ENCODE measurements at regions not wholly inside any gene's neighbourhood (a gene's known extent, or its start where the extent isn't known, plus 50 kb on each side); places are given as distances from the start of the nearest gene placed in this dataset.
"Not testable (repeated sequence)": the region's sequence is repeated elsewhere in the genome, so short reads cannot be mapped to it uniquely, and the experiment has no call there.

DNA sequence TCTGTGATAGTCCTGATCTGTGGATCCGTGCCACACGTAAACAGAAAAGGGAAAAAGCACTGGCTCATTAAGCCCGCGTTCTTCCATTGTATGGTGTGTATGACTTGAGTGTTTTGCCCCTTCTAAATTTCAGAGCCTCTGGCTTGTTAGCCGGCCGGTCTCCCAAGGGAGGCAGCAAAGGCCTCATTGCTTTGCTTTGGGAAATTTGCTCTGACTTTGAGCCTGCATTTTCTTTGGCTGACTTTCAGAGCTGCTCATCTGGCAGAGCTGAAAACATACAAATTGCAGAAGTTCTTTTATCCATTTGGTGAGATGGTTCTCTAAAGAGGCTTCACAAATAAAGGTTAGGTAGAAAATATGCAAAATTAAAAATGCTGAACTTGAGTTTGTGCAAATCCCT is 123.0 kb downstream of the UTRN start:
- DNase-seq, result no peak
- H3K4me1 Mint-ChIP-seq, result peaks cover 40 to 57% (median 48%) of the 10 kb centered on the region in 3 donors

DNA sequence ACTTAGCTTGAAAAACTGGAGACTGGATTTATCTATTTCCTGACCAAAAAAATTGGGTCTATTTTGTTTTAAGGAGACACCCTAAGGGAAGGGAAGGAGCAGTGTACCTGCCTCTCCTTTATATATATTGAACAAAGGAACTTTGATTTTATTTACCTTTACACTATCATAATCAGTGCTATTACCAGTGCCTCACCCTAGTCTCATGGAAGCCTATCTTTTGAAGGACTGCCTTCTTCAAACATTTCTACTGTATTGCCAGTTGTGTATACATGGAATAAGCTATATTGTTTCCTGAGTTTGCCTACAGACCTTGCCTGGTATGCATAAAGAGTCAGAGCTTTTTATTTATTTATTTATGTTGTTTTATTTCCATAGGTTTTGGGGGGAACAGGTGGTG is 124.9 kb downstream of the UTRN start:
- Mint-ChIP-seq H3K27ac (no peak overlapping the region), H3K9me3 (no peaks in the 10 kb centered on the region), H3K36me3 (peaks cover 23 to 25% of the 10 kb centered on the region in 2 donors), H3K4me1 (peaks cover 38 to 59% (median 57%) of the 10 kb centered on the region in 3 donors), H3K27me3 (no peaks in the 10 kb centered on the region), H3K4me3 (no peak overlapping the region)
- no peak for ATAC-seq (ENCODE audit: low read depth in 2 of 2)
- no peak for DNase-seq

More for the DNA sequence above, 123.0 kb downstream of the UTRN start:
- peaks cover 23 to 33% of the 10 kb centered on the region in 2 donors for H3K36me3 Mint-ChIP-seq
- ATAC-seq (ENCODE audit: low read depth in 2 of 2), result no peak
- peak overlapping the region in 1 of 8 donors; percentile 30 for H3K4me3 Mint-ChIP-seq
- peak overlapping the region in 2 of 6 donors; percentile 40 to 63 for H3K27ac Mint-ChIP-seq
- no peaks in the 10 kb centered on the region for H3K27me3 Mint-ChIP-seq
- H3K9me3 Mint-ChIP-seq, result no peaks in the 10 kb centered on the region

DNA sequence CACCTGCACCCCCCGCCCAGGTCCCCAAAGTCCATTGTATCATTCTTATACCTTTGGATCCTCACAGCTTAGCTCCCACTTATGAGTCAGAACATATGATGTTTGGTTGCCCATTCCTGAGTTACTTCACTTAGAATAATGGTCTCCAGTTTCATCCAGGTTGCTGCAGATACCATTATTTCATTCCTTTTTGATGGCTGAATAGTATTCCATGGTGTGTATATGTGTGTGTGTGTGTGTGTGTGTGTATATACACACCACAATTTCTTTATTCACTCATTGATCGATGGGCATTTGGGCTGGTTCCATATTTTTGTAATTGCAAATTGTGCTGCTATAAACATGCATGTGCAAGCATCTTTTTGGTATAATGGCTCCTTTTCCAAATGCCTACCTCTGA is 125.4 kb downstream of the UTRN start:
- H3K4me3 Mint-ChIP-seq; DNase-seq; ATAC-seq (ENCODE audit: low read depth in 2 of 2); H3K27me3 Mint-ChIP-seq; H3K9me3 Mint-ChIP-seq: not testable (repeated sequence)
- Mint-ChIP-seq H3K4me1 (peaks cover 41 to 63% (median 60%) of the 10 kb centered on the region in 3 donors), H3K36me3 (peaks cover 23% of the 10 kb centered on the region in 2 donors), H3K27ac (peak overlapping the region in 2 of 6 donors; percentile 9 to 20)

DNA sequence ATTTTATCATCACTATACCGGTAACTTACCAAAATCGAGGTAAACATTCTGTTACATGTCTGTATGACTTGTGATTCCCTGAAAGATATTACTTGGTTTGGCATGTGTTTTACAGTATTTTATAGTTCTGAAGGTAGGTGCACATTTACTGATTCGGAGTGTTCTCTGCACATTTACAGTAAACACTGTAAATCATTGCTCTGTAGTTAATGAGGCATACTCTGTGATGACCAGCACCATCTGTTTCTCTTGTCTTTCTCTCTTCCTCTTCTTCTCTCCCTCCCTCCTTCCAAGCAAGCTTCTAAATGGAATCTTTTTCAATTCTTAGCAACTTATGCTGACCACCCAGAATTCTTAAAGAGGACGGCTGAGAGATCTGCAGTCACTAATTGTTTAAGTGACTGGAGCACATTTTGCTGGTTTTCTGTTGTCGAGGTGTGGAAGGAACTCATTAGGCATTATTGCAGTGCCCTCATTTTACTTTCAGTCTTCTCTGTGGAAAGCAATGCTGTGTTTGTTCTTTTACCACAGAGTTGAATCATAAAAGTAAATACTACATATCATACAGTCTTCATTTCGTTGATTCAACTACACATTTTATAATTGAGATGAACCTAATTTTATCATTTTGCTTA is 126.5 kb downstream of the UTRN start:
- Mint-ChIP-seq H3K27ac (peak overlapping the region in 4 of 6 donors; percentile 22 to 63 (median 41)), H3K4me1 (peaks cover 50 to 71% (median 68%) of the 10 kb centered on the region in 3 donors), H3K36me3 (peaks cover 20 to 23% of the 10 kb centered on the region in 2 donors), H3K4me3 (peak overlapping the region in 4 of 8 donors; percentile 5 to 39 (median 20)), H3K27me3 (no peaks in the 10 kb centered on the region), H3K9me3 (no peaks in the 10 kb centered on the region)
- no peak for ATAC-seq (ENCODE audit: low read depth in 2 of 2)
- DNase-seq, result no peak

DNA sequence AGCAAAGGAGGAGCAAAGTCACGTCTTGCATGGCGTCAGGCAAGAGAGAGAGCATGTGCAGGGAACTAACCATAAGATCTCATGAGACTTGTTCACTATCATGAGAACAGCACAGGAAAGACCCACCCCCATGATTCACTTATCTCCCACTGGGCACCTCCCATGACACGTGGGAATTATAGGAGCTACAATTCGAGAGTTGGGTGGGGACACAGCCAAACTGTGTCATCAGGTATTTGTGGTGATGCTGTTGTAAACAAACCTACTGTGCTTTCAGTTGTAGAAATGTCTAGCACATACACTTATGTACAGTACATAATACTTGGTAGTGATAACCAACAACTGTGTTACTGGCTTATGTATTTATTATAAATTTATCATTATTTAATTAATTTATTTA is 128.3 kb downstream of the UTRN start:
- peaks cover 45 to 64% (median 63%) of the 10 kb centered on the region in 3 donors for H3K4me1 Mint-ChIP-seq
- no peak overlapping the region for H3K4me3 Mint-ChIP-seq

DNA sequence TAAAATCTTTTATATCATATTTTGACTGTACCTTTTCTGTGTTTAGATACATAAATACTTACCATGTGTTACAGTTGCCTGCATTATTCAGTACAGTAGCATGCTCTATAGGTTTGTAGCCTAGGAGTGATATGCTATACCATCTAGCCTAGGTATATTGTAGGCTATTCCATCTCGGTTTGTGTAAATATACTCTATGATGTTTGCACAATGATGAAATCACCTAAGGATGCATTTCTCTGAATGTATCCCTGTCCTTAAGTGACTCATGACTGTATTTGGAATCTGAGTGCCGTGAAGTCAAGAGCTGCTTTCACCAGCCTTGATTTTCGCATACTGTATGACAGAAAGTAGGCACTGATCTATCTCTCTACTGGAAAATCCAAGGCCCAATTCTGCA is 129.9 kb downstream of the UTRN start:
- H3K4me1 Mint-ChIP-seq, result peaks cover 50 to 66% (median 65%) of the 10 kb centered on the region in 3 donors
- H3K4me3 Mint-ChIP-seq, result no peak overlapping the region
- peaks cover 10 to 15% of the 10 kb centered on the region in 2 donors for H3K36me3 Mint-ChIP-seq
- H3K27ac Mint-ChIP-seq, result peak overlapping the region in 1 of 6 donors; percentile 50
- no peaks in the 10 kb centered on the region for H3K9me3 Mint-ChIP-seq
- ATAC-seq (ENCODE audit: low read depth in 2 of 2) (no peak), DNase-seq (no peak)
- H3K27me3 Mint-ChIP-seq, result no peaks in the 10 kb centered on the region

More for the DNA sequence above, 128.3 kb downstream of the UTRN start:
- Mint-ChIP-seq H3K36me3 (peaks cover 15 to 16% of the 10 kb centered on the region in 2 donors), H3K9me3 (no peaks in the 10 kb centered on the region), H3K27ac (peak overlapping the region in 4 of 6 donors; percentile 8 to 88 (median 60)), H3K27me3 (no peaks in the 10 kb centered on the region)
- DNase-seq (no peak), ATAC-seq (ENCODE audit: low read depth in 2 of 2) (no peak)

DNA sequence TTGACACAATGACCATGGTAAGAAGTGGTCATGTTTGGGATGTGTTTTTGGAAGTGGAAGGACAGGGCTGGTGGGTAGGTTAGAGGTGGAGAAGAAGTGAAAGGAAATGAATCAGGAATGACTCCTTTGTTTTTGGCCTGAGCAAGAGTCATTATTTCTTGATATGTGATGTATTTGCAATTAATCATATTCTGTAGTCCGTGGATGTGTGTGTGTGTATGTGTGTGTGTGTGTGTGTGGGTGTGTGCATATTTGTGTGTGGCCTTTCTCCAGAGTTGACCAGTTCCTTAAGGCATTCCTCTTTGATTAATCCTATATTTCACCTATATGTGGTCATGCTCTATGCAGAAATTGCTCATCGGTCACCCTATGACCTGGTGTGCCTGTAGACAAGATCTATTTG is 130.7 kb downstream of the UTRN start:
- H3K27me3 Mint-ChIP-seq, result no peaks in the 10 kb centered on the region
- no peak overlapping the region for H3K4me3 Mint-ChIP-seq
- H3K9me3 Mint-ChIP-seq, result no peaks in the 10 kb centered on the region
- ATAC-seq (ENCODE audit: low read depth in 2 of 2) (no peak), DNase-seq (no peak)
- H3K4me1 Mint-ChIP-seq, result peaks cover 46 to 62% (median 59%) of the 10 kb centered on the region in 3 donors
- peak overlapping the region in 3 of 6 donors; percentile 9 to 78 (median 54) for H3K27ac Mint-ChIP-seq
- H3K36me3 Mint-ChIP-seq, result peaks cover 2 to 9% of the 10 kb centered on the region in 2 donors

DNA sequence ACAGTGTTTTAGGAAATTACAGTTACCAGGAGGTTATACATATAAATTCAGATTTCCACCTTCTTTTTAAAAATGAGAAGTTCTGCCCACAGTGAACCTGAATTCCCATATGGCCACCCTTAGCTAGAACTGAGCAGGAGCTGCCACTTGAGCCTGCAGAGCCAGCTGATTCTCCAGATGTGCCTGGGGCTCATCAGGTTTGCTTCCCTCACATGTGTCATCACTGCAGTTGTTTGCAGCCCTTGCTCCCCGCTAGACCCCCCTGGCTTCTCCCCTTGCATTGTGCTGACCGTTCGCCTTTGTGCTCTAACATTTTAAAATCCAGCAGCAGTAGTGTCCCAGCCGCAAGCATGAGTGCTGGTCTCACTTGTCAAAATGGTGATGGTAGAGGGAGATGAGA is 131.1 kb downstream of the UTRN start:
- Mint-ChIP-seq H3K9me3 (no peaks in the 10 kb centered on the region), H3K4me3 (no peak overlapping the region)
- no peak for ATAC-seq (ENCODE audit: low read depth in 2 of 2)

DNA sequence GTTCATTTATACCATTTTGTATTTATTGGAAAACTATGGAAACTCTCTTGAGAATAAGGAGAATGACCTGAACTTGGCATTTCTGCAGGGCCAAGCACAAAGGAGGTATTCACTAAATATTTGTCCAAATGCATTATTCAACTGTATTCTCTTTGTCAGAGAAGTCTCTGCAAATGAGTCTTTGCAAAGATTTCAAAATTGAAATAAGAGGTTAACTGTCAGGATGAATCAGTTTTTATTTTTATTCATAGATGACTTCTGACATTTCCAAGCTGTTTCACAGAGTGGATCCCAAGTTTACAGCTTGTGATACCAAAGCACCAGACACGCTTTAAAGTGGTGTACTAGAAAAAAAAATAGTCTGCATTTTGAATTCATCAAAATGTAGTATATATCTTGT is 131.6 kb downstream of the UTRN start:
- no peak for ATAC-seq (ENCODE audit: low read depth in 2 of 2)
- H3K36me3 Mint-ChIP-seq, result no peaks in the 10 kb centered on the region
- H3K9me3 Mint-ChIP-seq, result no peaks in the 10 kb centered on the region
- peaks cover 36 to 53% (median 49%) of the 10 kb centered on the region in 3 donors for H3K4me1 Mint-ChIP-seq
- no peak overlapping the region for H3K4me3 Mint-ChIP-seq
- DNase-seq, result no peak
- H3K27me3 Mint-ChIP-seq, result no peaks in the 10 kb centered on the region
- peak overlapping the region in 1 of 6 donors; percentile 42 for H3K27ac Mint-ChIP-seq

More for the DNA sequence above, 131.1 kb downstream of the UTRN start:
- DNase-seq, result no peak
- Mint-ChIP-seq H3K4me1 (peaks cover 42 to 58% (median 55%) of the 10 kb centered on the region in 3 donors), H3K27ac (peak overlapping the region in 1 of 6 donors; percentile 72), H3K36me3 (peaks cover 0 to 5% of the 10 kb centered on the region in 2 donors), H3K27me3 (no peaks in the 10 kb centered on the region)

DNA sequence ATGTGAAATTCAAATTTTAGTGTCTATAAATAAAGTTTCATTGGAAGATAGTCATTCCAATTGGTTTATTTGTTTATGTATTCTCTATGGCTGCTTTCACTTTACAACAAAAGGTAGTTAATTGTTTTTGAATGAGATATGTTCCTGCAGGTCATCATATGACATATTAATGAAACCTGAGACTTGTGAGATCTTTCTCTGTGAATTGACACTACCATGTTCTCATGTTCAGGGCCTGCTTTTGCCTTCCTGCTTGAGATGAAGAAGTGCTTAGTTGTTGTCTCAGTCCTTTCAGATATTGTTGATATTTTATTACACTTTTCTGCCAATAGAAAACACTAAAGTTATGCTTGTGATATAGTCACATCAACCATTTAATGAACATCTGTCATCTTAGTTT is 132.5 kb downstream of the UTRN start:
- Mint-ChIP-seq H3K27ac (no peak overlapping the region), H3K27me3 (no peaks in the 10 kb centered on the region), H3K4me3 (no peak overlapping the region), H3K9me3 (no peaks in the 10 kb centered on the region), H3K4me1 (peaks cover 35 to 48% (median 47%) of the 10 kb centered on the region in 3 donors), H3K36me3 (no peaks in the 10 kb centered on the region)
- no peak for DNase-seq
- no peak for ATAC-seq (ENCODE audit: low read depth in 2 of 2)

DNA sequence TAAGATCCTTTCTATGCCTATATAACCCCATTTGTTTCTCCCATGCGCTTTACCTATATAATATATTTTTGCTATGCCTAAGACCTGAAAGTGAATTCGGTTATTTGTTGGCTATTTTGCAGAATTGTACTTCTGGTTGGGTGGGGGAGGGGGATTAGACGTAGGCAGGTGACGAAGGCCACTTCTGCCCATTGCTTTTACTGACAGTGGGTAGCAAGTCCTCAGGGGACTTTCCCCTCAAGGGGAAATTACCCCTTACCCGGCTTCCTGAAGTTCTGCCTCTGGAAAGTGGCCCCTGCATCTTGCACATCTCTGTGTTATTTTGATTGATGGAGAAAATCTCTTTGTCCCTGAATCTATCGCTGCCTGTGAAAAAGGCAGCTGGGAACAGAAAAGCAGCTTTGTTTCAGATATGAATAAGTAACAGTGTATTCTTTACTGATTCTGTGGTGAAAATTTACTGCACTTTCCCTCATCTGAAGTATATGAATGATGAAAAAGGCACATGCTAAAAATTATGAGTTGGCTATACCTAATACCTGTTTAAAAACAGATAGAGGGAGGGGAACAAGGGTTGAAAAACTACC is 133.9 kb downstream of the UTRN start:
- peaks cover 0 to 10% of the 10 kb centered on the region in 2 donors for H3K36me3 Mint-ChIP-seq
- no peaks in the 10 kb centered on the region for H3K27me3 Mint-ChIP-seq
- peak overlapping the region in 2 of 8 donors; percentile 12 to 20 for H3K4me3 Mint-ChIP-seq
- H3K4me1 Mint-ChIP-seq, result peaks cover 29 to 48% (median 42%) of the 10 kb centered on the region in 3 donors
- no peak for DNase-seq
- H3K9me3 Mint-ChIP-seq, result no peaks in the 10 kb centered on the region
- peak overlapping the region; percentile 33 to 95 (median 45) for H3K27ac Mint-ChIP-seq
- peak; percentile 75 to 82 for ATAC-seq (ENCODE audit: low read depth in 2 of 2)

DNA sequence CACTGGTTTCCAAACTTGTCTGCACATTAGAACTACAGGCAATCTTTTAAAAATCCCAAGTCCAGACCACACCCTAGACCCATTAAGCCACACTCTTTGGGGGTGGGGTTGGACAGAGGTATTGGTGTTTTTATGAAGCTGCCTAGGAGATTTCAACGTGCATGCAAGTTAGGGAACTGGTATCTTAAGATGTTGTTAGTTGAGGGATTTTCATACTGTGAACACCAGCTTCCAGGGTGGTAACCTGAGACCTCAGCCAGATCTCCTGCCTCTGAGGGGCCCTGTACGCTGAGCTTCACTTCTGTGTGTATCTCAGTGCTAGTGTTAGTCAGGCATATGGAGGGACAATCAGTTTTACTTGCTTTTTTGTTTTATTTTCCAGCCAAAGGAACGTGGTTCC is 138.0 kb downstream of the UTRN start:
- Mint-ChIP-seq H3K36me3 (peaks cover 16 to 27% of the 10 kb centered on the region in 2 donors), H3K4me1 (peaks cover 15 to 24% (median 16%) of the 10 kb centered on the region in 3 donors), H3K4me3 (no peak overlapping the region), H3K9me3 (no peaks in the 10 kb centered on the region), H3K27me3 (no peaks in the 10 kb centered on the region), H3K27ac (peak overlapping the region in 1 of 6 donors; percentile 16)
- DNase-seq (no peak), ATAC-seq (ENCODE audit: low read depth in 2 of 2) (no peak)

DNA sequence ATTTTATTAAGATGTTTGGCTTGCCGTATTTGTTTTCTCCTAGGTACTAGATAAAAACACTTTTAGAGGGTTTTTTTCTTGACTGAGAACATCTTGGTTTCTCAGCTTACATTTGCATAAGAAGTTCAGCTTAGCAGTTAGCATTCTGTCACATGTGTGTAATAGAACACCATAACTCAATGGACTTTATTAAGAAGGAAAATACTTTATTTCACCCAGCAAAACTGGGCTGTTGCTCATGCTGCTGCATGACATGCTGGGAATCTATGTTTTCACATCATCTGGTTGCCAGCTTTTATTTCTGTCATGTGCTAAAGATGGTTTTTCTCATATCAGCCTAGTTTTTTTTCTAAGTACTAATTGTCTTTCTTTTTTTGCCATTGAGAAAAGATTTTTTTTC is 144.6 kb downstream of the UTRN start:
- ATAC-seq (ENCODE audit: low read depth in 2 of 2) (no peak), DNase-seq (no peak)
- H3K9me3 Mint-ChIP-seq, result no peaks in the 10 kb centered on the region
- H3K27me3 Mint-ChIP-seq, result no peaks in the 10 kb centered on the region
- H3K27ac Mint-ChIP-seq, result peak overlapping the region in 1 of 6 donors; percentile 83
- H3K4me3 Mint-ChIP-seq, result no peak overlapping the region
- peaks cover 33 to 35% of the 10 kb centered on the region in 2 donors for H3K36me3 Mint-ChIP-seq
- peaks cover 2 to 14% (median 12%) of the 10 kb centered on the region in 3 donors for H3K4me1 Mint-ChIP-seq

DNA sequence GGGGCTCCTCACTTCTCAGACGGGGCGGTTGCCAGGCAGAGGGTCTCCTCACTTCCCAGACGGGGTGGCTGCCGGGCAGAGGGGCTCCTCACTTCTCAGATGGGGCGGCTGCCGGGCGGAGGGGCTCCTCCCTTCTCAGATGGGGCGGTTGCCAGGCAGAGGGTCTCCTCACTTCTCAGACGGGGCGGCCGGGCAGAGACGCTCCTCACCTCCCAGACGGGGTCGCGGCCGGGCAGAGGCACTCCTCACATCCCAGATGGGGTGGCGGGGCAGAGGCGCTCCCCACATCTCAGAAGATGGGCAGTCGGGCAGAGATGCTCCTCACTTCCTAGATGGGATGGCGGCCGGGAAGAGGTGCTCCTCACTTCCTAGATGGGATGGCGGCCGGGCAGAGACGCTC is 148.3 kb downstream of the UTRN start:
- H3K9me3 Mint-ChIP-seq; ATAC-seq (ENCODE audit: low read depth in 2 of 2); H3K27me3 Mint-ChIP-seq; DNase-seq; H3K27ac Mint-ChIP-seq; H3K4me3 Mint-ChIP-seq: not testable (repeated sequence)
- peaks cover 29 to 49% of the 10 kb centered on the region in 2 donors for H3K36me3 Mint-ChIP-seq
- H3K4me1 Mint-ChIP-seq, result peaks cover 0 to 16% (median 10%) of the 10 kb centered on the region in 3 donors
